ENCODE measurements at regions not wholly inside any gene's neighbourhood (a gene's known extent, or its start where the extent isn't known, plus 50 kb on each side); places are given as distances from the start of the nearest gene placed in this dataset.
"Not testable (repeated sequence)": the region's sequence is repeated elsewhere in the genome, so short reads cannot be mapped to it uniquely, and the experiment has no call there.

DNA sequence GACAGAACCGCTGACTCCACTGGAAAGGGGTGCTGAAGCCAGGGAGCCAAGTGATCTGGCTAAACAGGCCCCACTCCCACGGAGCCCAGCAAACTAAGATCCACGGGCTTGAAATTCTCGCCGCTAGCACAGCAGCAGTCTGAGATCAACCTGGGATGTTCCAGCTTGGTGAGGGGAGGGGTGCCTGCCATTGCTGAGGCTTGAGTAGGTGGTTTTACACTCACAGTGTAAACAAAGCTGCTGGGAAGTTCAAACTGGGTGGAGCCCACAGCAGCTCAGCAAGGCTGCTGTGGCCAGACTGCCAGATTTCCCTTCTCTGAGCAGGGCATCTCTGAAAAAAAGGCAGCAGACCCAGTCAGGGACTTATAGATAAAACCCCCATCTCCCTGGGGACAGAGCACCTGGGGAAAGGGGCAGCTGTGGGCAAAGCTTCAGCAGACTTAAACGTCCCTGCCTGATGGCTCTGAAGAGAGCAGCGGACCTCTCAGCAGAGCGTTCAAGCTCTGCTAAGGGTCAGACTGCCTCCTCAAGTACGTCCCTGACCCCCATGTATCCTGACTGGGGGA, 101.8 kb downstream of the HNRNPD start:
- H3K4me3 ChIP-seq; H3K9ac ChIP-seq (ENCODE audit: control insufficient read depth, insufficient read depth, low read length); CTCF ChIA-PET; POLR2A ChIA-PET; FAIRE-seq; DNase-seq (ENCODE audit: low read depth, low spot score); BruUV-seq (replicated peaks); H3K36me3 ChIP-seq (ENCODE audit: control insufficient read depth in 2 of 2, insufficient read depth in 2 of 2, low read length in 1 of 2); H3K4me2 ChIP-seq (ENCODE audit: control insufficient read depth, insufficient read depth); RAD21 ChIA-PET (ENCODE audit: unreplicated experiment); ATAC-seq; H3K27ac ChIP-seq (ENCODE audit: control insufficient read depth, insufficient read depth); H3K4me1 ChIP-seq (ENCODE audit: control insufficient read depth, insufficient read depth, low read length); H4K20me1 ChIP-seq (ENCODE audit: control insufficient read depth, insufficient read depth); H3K9me3 ChIP-seq (replicated peaks; ENCODE audit: control insufficient read depth, insufficient read depth, low read length); in situ Hi-C loops (cut with MboI); intact Hi-C loops (cut with micrococcal nuclease; ENCODE audit: unreplicated experiment); H3K27me3 ChIP-seq (replicated peaks in 1 of 2; ENCODE audit: control insufficient read depth in 2 of 2, insufficient read depth in 2 of 2, low read length in 1 of 2); SMC1A ChIA-PET (ENCODE audit: uncharacterized antibody, unreplicated experiment); H2AFZ ChIP-seq (ENCODE audit: control insufficient read depth, low read depth, low read length); H3K79me2 ChIP-seq (ENCODE audit: control insufficient read depth, insufficient read depth, low read length): not testable (repeated sequence)
- 9% methylated on average over 9 of the region's 9 CpGs for whole genome bisulfite sequencing (ENCODE audit: insufficient coverage, insufficient replicate concordance, low lambda C conversion rate, missing lambda C conversion rate)

GRCh38 chr4:82268826-82269193, 105.0 kb downstream of the HNRNPD start:
- in situ Hi-C loops (cut with MboI): no loop called here
- H3K27ac ChIP-seq (ENCODE audit: control insufficient read depth, insufficient read depth): no peak overlapping the region
- no peak overlapping the region for H3K4me3 ChIP-seq
- no peaks in the 10 kb centered on the region for H3K9me3 ChIP-seq (replicated peaks; ENCODE audit: control insufficient read depth, insufficient read depth, low read length)
- CTCF ChIA-PET: interaction anchor here (0.6 to 2.7 kb wide), 5 partner anchors 13 to 1906 kb away, joined by 3 to 18 read pairs (median 5); no protein-coding TSS in a partner anchor
- no TSS peak for BruUV-seq (replicated peaks)
- no peaks in the 10 kb centered on the region for H3K4me1 ChIP-seq (ENCODE audit: control insufficient read depth, insufficient read depth, low read length)
- ATAC-seq: no peak; the same call in 2 of the 3 replicates
- H3K27me3 ChIP-seq (replicated peaks in 1 of 2; ENCODE audit: control insufficient read depth in 2 of 2, insufficient read depth in 2 of 2, low read length in 1 of 2): no peaks in the 10 kb centered on the region; a peak in 1 of 4 replicates
- no peaks in the 10 kb centered on the region for H4K20me1 ChIP-seq (ENCODE audit: control insufficient read depth, insufficient read depth)
- no peaks in the 10 kb centered on the region for H3K36me3 ChIP-seq (ENCODE audit: control insufficient read depth in 2 of 2, insufficient read depth in 2 of 2, low read length in 1 of 2)
- no peak for FAIRE-seq
- POLR2A ChIA-PET: interaction anchor here (0.6 kb wide), 1 partner anchor 319 kb away, joined by 4 read pairs; no protein-coding TSS in a partner anchor
- intact Hi-C loops (cut with micrococcal nuclease; ENCODE audit: unreplicated experiment): loop anchor here (2.0 to 5.0 kb wide), 2 partner anchors 802 to 862 kb away; no protein-coding TSS in a partner anchor
- DNase-seq (ENCODE audit: low read depth, low spot score): no peak
- 14% methylated on average over 3 of the region's 3 CpGs for WGBS (ENCODE audit: insufficient coverage, insufficient replicate concordance, low lambda C conversion rate, missing lambda C conversion rate)
- H3K9ac ChIP-seq (ENCODE audit: control insufficient read depth, insufficient read depth, low read length): no peak overlapping the region
- no peaks in the 10 kb centered on the region for H3K79me2 ChIP-seq (ENCODE audit: control insufficient read depth, insufficient read depth, low read length)
- H3K4me2 ChIP-seq (ENCODE audit: control insufficient read depth, insufficient read depth): no peak overlapping the region
- RAD21 ChIA-PET (ENCODE audit: unreplicated experiment): interaction anchor here (0.8 to 1.1 kb wide), 2 partner anchors 14 to 91 kb away, joined by 3 read pairs; no protein-coding TSS in a partner anchor
- SMC1A ChIA-PET (ENCODE audit: uncharacterized antibody, unreplicated experiment): interaction anchor here (1.8 to 1.9 kb wide), 2 partner anchors 91 to 802 kb away, joined by 4 to 9 read pairs; no protein-coding TSS in a partner anchor
- H2AFZ ChIP-seq (ENCODE audit: control insufficient read depth, low read depth, low read length): no peak overlapping the region
- no peak for TF ChIP-seq KDM1A (IDR thresholded peaks at IDR 0.05; ENCODE audit: borderline replicate concordance)
- TF ChIP-seq CHD4 (IDR thresholded peaks at IDR 0.05): no peak
- TF ChIP-seq EGR1 (IDR thresholded peaks at IDR 0.05; ENCODE audit: borderline replicate concordance in 1 of 2, low read depth in 2 of 2, low read length in 2 of 2): no peak
- TF ChIP-seq, protein P1, sequence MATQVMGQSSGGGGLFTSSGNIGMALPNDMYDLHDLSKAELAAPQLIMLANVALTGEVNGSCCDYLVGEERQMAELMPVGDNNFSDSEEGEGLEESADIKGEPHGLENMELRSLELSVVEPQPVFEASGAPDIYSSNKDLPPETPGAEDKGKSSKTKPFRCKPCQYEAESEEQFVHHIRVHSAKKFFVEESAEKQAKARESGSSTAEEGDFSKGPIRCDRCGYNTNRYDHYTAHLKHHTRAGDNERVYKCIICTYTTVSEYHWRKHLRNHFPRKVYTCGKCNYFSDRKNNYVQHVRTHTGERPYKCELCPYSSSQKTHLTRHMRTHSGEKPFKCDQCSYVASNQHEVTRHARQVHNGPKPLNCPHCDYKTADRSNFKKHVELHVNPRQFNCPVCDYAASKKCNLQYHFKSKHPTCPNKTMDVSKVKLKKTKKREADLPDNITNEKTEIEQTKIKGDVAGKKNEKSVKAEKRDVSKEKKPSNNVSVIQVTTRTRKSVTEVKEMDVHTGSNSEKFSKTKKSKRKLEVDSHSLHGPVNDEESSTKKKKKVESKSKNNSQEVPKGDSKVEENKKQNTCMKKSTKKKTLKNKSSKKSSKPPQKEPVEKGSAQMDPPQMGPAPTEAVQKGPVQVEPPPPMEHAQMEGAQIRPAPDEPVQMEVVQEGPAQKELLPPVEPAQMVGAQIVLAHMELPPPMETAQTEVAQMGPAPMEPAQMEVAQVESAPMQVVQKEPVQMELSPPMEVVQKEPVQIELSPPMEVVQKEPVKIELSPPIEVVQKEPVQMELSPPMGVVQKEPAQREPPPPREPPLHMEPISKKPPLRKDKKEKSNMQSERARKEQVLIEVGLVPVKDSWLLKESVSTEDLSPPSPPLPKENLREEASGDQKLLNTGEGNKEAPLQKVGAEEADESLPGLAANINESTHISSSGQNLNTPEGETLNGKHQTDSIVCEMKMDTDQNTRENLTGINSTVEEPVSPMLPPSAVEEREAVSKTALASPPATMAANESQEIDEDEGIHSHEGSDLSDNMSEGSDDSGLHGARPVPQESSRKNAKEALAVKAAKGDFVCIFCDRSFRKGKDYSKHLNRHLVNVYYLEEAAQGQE (IDR thresholded peaks at IDR 0.05; ENCODE audit: low read depth, low read length): no peak
- no peak for TF ChIP-seq ZBED1 (IDR thresholded peaks at IDR 0.05; ENCODE audit: borderline replicate concordance)
- TF ChIP-seq CBFB (IDR thresholded peaks at IDR 0.05; ENCODE audit: low read depth): no peak
- no peak for TF ChIP-seq ETV6 (conservative IDR thresholded peaks at IDR 0.05 in 1 of 2, IDR thresholded peaks at IDR 0.05 in 1 of 2; ENCODE audit: borderline replicate concordance in 1 of 2, low read depth in 1 of 2)
- no peak for TF ChIP-seq ATF3 (IDR thresholded peaks at IDR 0.05; ENCODE audit: borderline replicate concordance, extremely low read depth, low read depth, low read length)
- no peak for TF ChIP-seq YBX1 (IDR thresholded peaks at IDR 0.05)
- no peak for TF ChIP-seq HDGF (IDR thresholded peaks at IDR 0.05)
- no peak for TF ChIP-seq NR2C2 (IDR thresholded peaks at IDR 0.05; ENCODE audit: borderline replicate concordance, control insufficient read depth, insufficient read length, low read depth)

Measured in GM12878 (cell line).